ENCODE measurements at regions not wholly inside any gene's neighbourhood (a gene's known extent, or its start where the extent isn't known, plus 50 kb on each side); places are given as distances from the start of the nearest gene placed in this dataset.

DNA sequence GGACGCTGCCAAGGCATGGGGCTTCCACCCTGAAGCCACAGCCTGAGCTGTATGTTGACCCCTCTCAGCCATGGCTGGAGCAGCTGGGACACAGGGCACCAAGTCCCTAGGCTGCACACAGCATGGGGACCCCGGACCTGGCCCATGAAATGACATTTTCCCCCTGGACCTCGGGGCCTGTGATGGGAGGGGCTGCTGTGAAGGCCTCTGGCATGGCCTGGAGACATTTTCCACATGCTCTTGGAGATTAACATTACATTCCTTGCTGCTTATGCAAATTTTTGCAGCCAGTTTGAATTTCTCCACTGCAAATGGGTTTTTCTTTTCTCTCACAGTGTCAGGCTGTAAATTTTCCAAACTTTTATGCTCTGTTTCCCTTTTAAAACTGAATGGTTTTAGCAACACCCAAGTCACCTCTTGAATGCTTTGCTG is 463.6 kb downstream of the ZWINT start:
- TF ChIP-seq, protein P1, sequence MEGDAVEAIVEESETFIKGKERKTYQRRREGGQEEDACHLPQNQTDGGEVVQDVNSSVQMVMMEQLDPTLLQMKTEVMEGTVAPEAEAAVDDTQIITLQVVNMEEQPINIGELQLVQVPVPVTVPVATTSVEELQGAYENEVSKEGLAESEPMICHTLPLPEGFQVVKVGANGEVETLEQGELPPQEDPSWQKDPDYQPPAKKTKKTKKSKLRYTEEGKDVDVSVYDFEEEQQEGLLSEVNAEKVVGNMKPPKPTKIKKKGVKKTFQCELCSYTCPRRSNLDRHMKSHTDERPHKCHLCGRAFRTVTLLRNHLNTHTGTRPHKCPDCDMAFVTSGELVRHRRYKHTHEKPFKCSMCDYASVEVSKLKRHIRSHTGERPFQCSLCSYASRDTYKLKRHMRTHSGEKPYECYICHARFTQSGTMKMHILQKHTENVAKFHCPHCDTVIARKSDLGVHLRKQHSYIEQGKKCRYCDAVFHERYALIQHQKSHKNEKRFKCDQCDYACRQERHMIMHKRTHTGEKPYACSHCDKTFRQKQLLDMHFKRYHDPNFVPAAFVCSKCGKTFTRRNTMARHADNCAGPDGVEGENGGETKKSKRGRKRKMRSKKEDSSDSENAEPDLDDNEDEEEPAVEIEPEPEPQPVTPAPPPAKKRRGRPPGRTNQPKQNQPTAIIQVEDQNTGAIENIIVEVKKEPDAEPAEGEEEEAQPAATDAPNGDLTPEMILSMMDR (IDR thresholded peaks at IDR 0.05; ENCODE audit: low read depth, low read length), result no peak
- no peak overlapping the region for H3K4me3 ChIP-seq (replicated peaks in 1 of 2; ENCODE audit: low read depth in 2 of 2, low read length in 2 of 2)
- no peak for DNase-seq (ENCODE audit: low read depth in 2 of 2)

DNA sequence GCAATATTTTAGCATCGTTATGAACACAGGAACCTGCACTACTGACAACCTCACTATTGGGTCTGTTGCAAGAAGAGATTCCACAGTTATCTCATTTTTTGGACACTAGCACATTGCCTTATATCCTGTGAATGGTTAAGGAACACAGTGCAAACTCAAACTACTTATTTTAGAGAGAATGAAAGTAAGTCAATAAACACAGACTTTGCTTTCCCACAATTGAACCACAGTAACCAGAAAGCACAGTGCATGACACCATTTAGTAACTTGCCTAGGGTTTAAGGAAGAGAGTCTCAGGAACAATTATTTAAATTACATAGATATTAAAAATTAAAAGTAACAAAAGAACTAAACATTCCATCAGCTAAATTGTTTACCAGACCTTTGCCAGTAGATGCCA is 468.8 kb downstream of the ZWINT start:
- no peak overlapping the region for H3K4me3 ChIP-seq (replicated peaks in 1 of 2; ENCODE audit: low read depth in 2 of 2, low read length in 2 of 2)
- TF ChIP-seq, protein P1 (IDR thresholded peaks at IDR 0.05; ENCODE audit: low read depth, low read length), result no peak
- no peak for DNase-seq (ENCODE audit: low read depth in 2 of 2)

DNA sequence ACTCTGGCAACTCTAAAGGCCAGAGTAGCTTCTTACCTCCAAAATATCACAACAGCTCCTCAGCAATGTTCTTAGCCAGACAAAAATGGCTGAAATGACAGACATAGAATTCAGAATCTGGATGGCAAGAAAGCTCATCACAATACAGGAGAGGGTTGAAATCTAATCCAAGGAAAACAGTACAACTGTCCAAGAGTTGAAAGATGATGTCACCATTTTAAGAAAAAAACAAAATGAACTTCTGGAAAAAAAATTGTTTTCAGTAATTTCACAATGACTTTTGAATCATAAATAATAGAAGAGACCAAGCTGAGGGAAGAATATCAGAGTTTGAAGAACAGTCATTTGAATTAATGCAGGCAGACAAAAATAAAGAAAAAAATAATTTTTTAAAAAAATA is 479.5 kb downstream of the ZWINT start:
- no peak for DNase-seq (ENCODE audit: low read depth in 2 of 2)
- H3K4me3 ChIP-seq (replicated peaks in 1 of 2; ENCODE audit: low read depth in 2 of 2, low read length in 2 of 2), result no peak overlapping the region
- TF ChIP-seq, protein P1 (IDR thresholded peaks at IDR 0.05; ENCODE audit: low read depth, low read length), result no peak

DNA sequence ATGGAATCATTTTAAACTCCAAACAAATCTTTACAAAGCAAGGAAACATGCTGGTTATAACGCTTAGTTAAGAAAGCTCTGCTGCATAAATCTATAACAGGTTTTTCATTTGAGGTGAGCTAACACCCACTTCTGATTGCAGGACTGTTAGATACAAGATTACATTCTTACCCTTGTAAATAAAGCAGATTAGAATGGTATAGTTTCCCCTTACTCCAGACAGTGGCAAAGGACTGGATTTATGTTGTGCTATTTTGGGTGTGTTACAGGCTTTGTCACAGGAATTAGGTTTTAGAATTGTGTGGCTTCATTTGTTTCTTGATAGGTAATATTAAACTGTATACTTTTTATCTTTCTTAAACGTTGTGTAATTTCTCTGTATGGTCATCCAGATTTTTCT is 487.6 kb downstream of the ZWINT start:
- TF ChIP-seq, protein P1 (IDR thresholded peaks at IDR 0.05; ENCODE audit: low read depth, low read length), result no peak
- H3K4me3 ChIP-seq (replicated peaks in 1 of 2; ENCODE audit: low read depth in 2 of 2, low read length in 2 of 2), result no peak overlapping the region
- DNase-seq (ENCODE audit: low read depth in 2 of 2), result no peak

DNA sequence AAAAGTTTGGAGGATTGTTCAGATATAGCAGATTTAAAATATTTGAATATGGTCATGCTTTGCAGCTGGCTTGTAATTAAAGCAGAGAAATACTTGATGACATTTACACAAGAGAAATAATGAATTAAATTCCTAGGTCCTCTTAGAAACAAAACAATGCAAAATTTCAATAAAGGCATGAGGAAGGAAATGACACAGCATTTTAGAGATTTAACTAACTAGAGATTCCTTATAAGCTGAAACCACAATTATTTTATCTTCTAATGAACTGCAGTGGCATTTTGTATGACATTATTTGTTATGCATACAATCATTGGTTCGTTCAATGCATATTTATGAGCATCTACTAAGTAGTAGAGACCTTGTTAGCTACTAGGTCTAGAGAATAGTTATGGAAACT is 490.9 kb downstream of the ZWINT start:
- no peak for DNase-seq (ENCODE audit: low read depth in 2 of 2)
- H3K4me3 ChIP-seq (replicated peaks in 1 of 2; ENCODE audit: low read depth in 2 of 2, low read length in 2 of 2), result no peak overlapping the region
- TF ChIP-seq, protein P1 (IDR thresholded peaks at IDR 0.05; ENCODE audit: low read depth, low read length), result no peak

DNA sequence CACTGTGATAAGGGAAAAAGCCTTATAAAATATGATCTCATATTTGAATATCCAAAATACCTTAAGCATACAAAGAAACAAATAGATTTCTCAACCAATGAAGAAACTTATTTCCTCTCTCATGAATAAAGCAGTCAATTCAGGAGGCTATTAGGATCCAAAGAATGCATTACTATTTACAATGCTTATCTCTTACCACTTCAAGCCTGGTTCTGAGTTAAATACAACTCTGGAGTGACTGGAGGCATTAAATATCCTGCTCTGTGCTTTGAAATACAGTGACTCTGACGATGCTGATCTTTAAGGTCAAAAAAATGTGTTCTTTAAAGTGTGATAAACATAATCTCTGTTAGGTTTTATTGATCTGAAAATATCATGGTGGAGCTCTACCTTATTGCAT is 493.2 kb downstream of the ZWINT start:
- TF ChIP-seq, protein P1 (IDR thresholded peaks at IDR 0.05; ENCODE audit: low read depth, low read length), result no peak
- DNase-seq (ENCODE audit: low read depth in 2 of 2), result no peak
- H3K4me3 ChIP-seq (replicated peaks in 1 of 2; ENCODE audit: low read depth in 2 of 2, low read length in 2 of 2), result no peak overlapping the region

DNA sequence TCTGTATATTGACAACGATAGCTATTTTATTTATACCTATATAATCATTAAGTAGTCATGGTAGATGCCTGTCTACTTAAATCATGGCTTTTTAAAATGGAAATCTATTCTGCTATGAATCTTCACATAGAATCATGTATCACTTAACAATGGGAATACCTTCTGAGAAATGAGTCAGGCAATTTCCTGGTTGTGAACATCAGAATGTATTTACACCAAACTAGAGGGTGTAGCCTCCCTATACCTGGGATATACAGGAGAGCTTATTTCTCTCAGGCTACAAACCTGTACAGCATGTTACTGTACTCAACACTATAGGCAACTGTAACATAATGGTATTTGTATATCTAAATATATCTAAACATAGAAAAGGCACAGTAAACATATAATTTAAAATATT is 502.3 kb downstream of the ZWINT start:
- no peak overlapping the region for H3K4me3 ChIP-seq (replicated peaks in 1 of 2; ENCODE audit: low read depth in 2 of 2, low read length in 2 of 2)
- no peak for DNase-seq (ENCODE audit: low read depth in 2 of 2)
- TF ChIP-seq, protein P1 (IDR thresholded peaks at IDR 0.05; ENCODE audit: low read depth, low read length), result no peak

All from cardiac fibroblast (primary cell).